Activated CD4-positive, alpha-beta T cell treated with anti-CD3 and anti-CD28 coated beads, Interleukin-2, amount 50 U/mL, for 48 hours (primary cell): ENCODE measurements at regions not wholly inside any gene's neighbourhood (a gene's known extent, or its start where the extent isn't known, plus 50 kb on each side); places are given as distances from the start of the nearest gene placed in this dataset.

Experiments used
- DNase-seq, 2 experiments: peaks; one replicate each; pipeline ENCODE4 v3.0.0-alpha.2; 2020

DNA sequence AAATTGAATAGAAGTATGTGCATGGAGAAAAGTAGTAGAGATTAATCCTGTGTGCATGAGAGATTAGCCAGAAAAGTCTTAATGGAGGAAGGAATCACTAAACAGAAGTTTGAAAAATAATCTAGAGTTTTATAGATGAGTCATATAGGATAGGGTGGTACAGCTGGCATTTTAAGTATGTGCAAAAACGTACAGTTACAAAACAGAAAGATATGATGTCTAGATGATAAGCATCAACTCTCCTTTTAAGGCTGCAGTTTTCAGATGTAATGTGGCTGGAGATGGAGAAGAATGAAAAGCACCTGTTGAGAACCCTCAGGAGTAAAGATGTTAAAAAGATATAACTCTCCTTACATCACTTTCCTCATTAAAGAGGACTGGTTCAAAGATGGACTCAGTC is 271.3 kb downstream of the STK31 start:
- no peak for DNase-seq

GRCh38 chr7:23981758-23982157 is 271.7 kb downstream of the STK31 start:
- no peak for DNase-seq

DNA sequence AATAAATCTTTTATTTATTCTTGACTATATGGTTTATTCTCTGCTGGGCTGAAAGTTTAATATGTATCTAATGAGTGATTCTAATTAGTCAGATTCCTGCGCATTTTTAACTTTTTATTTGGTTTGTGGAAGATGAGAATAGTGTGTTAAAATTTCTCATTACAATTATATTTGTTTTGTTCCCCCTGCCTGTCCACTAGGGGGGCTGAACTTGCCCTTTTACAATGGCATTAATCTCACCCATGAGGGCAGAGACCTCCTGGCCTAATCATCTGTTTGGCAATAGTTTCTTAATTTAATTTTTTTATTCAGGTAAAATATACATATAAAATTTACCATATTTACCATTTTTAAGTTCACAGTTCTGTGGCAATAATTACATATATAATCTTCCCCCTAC is 278.5 kb upstream of the NPY start:
- DNase-seq: no peak

GRCh38 chr7:24010495-24010894 is 273.5 kb upstream of the NPY start:
- DNase-seq: no peak

GRCh38 chr7:24017519-24017918 is 266.5 kb upstream of the NPY start:
- no peak for DNase-seq

DNA sequence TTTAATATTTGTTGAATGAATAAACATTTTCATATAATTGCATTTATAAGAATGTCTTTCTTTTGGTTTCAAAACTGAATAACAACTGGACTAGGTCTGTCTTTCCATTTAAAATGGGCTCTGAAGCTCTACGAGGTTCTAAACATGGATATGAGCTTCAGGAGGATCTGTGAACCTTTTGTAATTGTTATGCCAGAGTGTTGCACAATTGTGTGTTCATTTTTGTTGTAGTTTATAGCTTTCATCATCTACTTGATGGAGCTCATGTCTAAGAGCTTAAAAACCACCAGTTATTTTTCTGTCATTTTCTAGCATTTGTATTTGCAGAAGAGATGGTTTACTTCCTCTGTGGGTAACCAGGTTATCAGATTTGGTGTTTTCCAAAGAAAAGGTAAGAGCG is 265.7 kb upstream of the NPY start:
- no peak for DNase-seq

DNA sequence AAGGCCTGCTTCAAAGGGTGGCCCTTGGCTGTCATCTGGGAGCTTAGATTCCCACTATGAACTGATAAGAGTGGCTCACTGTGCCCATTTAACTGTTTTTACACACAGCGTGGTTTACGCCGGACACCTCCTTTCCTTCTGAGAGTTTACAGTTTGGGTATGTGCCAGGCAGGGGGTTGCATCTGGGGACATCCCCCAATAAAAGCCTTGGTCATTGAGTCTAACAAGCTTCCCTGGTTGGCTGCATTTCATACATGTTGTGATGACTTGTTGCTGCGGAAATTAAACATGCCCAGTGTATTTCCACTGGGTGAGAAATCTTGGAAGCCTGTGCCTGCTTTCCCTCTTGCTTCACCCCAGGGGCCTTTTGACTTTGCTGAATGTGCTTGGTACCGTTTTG is 264.1 kb upstream of the NPY start:
- no peak for DNase-seq

- no peak for DNase-seq
Observed at GRCh38 chr7:24024276-24025068, 259.5 kb upstream of the NPY start.

GRCh38 chr7:24025094-24025493 is 258.9 kb upstream of the NPY start:
- DNase-seq: no peak

GRCh38 chr7:24025765-24026164 is 258.2 kb upstream of the NPY start:
- no peak for DNase-seq

GRCh38 chr7:24026351-24026750 is 257.6 kb upstream of the NPY start:
- no peak for DNase-seq

GRCh38 chr7:24029068-24029467 is 254.9 kb upstream of the NPY start:
- DNase-seq: no peak

DNA sequence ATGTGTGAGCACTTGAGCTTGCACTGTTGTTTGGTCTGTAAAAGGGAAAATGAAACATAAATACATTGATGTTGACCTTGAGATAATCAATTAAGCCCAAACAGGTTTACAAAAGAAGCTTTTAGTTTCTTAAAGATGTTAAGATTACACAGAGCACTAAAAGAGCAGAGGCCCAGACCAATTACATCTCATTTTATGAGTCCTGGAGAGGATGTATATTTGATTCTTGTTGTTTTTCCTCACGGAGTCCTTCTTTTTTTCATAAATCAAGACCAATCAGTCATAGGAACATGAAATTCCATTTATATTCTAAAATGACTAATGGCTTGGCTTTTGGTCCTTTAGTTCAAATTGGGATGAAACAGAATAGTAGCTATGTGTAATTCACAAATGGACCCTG is 249.7 kb upstream of the NPY start:
- DNase-seq: no peak

DNA sequence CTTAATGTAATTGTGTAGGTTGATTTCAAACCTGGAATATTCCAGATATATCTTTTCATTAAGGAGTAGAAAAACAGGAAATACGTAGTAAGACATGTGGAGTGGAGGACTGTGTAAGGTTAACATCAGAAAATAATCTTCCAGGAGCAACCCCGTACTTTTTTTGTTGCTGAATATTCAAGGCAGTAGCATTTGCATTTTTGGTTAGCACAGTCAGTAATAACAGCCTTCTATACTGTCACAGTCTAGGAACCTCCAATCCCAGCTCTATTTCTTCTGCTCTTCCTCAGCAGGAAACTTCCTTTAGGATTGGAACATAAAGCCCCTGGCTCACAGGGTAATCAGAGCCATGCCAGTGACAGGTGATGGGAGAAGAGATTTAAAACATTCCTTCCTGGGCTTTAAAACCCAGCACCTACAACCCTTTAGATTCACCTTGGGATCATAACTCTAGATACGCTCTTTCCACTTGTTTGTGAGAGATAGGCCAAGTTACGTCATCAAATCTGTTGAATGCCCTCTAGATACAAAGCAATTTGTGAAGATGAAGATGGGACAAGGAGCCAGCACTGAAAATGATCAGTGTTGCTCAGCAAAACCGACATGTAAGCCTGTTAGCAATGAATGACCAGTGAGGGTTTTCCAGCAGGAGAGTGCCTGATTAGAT is 248.5 kb upstream of the NPY start:
- DNase-seq: no peak

- no peak for DNase-seq
Observed at GRCh38 chr7:24036033-24036412, 248.0 kb upstream of the NPY start.

DNA sequence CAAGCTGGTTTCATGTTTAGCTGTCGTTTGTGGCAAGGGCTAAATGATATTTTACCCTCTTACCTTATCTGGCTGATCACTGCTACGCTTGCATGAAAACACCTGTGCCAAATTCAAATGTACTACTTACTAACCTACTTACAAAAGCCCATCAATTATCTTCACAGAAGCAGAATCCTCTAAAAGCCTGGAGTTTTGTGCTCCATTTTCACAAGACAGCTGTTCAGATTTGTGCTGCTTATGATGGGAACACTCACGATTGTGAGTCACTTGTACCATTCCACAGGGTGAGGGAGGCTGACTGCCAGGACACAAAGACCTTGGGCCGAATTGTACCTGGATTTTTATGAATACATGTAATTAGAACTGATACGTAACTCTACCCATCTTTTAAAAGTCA is 245.0 kb upstream of the NPY start:
- no peak for DNase-seq

GRCh38 chr7:24039991-24040624 is 243.9 kb upstream of the NPY start:
- DNase-seq: no peak

GRCh38 chr7:24042028-24042427 is 242.0 kb upstream of the NPY start:
- no peak for DNase-seq

- no peak for DNase-seq
Observed at GRCh38 chr7:24049296-24049695, 234.7 kb upstream of the NPY start.

DNA sequence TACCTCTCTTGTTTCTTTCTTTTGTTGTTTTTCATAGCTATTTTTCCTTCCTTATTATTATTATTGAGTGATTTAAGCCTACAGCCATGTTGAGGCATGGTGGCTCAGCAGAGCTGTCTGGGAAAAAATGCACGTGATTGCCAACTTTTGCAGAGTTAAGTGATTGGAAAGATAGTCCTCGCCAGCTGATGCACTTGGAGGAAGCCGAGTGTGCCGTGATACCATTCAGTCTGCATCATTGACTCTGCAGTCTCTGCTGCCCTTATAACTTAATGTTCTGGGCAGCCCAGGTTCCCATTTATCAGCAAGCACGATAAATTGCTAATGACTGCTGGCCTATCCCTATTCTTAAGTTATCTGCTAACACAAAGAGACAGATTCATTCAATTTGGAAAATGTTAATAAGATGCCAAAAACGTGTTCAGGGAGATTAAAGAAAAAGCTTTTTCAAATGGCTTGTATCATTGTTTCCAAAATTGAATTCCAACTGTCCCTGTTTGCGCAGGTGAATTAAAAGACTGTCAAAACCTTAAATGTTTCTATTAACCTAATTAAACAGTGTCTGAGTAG is 232.9 kb upstream of the NPY start:
- no peak for DNase-seq

GRCh38 chr7:24051651-24052050 is 232.3 kb upstream of the NPY start:
- DNase-seq: no peak

GRCh38 chr7:24052572-24053260 is 231.3 kb upstream of the NPY start:
- DNase-seq: no peak

DNA sequence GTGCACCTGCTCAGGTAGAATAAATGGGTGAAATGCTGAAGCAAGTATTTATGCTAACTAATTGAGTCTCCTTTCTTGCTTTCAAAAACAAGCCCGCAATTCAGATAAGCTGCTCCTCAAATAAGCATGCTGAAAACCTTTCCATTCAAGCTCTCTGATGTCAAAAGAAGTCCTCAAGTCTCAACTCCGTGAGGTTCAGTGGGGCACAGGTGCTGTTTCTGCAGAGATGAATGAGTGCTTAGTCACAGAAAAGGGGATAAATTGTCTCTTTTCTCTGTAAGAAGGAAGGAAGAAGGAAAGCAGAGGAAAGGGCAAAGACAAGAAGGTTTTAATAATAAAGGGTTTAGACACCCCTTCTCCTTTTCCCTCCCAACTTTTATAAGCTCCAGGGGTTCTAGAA is 229.8 kb upstream of the NPY start:
- no peak for DNase-seq
